HG03432 (cell line): ENCODE measurements at regions not wholly inside any gene's neighbourhood (a gene's known extent, or its start where the extent isn't known, plus 50 kb on each side); places are given as distances from the start of the nearest gene placed in this dataset.
"Not testable (repeated sequence)": the region's sequence is repeated elsewhere in the genome, so short reads cannot be mapped to it uniquely, and the experiment has no call there.

ENCODE experiments used
- ATAC-seq: cut with Tn5 transposase; IDR thresholded peaks from one replicate; pipeline ENCODE4 v1.9.1; 2021; ENCODE audit warnings: mild to moderate bottlenecking, moderate library complexity; ENCODE audit not compliant: unreplicated experiment

DNA sequence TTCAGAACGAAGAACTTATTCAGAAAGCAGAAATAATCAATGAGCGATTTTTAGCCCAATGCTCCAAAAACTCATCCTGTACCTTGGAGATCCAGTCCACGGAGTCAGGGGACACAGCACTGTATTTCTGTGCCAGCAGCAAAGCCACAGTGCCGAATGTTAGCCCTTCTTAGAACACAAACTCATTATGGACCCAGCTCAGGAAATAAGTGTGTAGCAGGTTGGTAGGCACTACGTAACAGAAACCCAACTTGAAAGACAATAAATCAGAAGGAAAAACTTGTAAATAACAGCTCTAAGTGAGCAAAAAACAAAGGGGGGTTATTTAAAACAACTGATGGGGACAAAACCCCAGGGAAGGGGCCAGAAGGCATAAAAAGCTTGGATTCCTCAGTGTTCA is 112.0 kb upstream of the PRSS1 start:
- ATAC-seq = no peak

DNA sequence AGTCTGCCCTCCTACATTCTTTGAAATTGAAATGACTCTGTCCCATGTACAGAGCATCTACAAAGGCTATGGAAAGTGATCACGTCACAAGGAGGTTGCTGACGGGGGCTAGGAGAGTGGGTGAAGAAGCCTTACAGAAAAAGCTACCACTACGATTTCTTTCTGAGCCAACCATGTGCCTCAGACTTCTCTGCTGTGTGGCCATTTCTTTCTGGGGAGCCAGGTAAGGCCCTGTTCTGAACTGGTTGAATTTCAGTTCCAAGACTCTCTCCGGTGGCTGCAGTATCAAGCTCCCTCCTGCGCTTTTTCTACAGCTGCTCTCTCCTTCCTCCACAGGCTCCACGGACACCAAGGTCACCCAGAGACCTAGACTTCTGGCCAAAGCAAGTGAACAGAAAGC is 112.5 kb upstream of the PRSS1 start:
- ATAC-seq = no peak

DNA sequence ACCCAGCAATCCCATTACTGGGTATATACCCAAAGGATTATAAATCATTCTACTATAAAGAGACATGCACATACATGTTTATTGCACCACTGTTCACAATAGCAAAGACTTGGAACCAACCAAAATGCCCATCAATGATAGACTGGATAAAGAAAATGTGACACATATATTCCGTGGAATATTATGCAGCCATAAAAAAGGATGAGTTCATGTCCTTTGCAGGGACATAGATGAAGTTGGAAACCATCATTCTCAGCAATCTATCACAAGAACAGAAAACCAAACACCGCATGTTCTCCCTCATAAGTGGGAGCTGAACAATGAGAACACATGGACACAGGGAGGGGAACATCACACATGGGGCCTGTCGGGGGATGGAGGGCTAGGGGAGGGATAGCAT is 113.2 kb upstream of the PRSS1 start:
- not testable (repeated sequence) for ATAC-seq

DNA sequence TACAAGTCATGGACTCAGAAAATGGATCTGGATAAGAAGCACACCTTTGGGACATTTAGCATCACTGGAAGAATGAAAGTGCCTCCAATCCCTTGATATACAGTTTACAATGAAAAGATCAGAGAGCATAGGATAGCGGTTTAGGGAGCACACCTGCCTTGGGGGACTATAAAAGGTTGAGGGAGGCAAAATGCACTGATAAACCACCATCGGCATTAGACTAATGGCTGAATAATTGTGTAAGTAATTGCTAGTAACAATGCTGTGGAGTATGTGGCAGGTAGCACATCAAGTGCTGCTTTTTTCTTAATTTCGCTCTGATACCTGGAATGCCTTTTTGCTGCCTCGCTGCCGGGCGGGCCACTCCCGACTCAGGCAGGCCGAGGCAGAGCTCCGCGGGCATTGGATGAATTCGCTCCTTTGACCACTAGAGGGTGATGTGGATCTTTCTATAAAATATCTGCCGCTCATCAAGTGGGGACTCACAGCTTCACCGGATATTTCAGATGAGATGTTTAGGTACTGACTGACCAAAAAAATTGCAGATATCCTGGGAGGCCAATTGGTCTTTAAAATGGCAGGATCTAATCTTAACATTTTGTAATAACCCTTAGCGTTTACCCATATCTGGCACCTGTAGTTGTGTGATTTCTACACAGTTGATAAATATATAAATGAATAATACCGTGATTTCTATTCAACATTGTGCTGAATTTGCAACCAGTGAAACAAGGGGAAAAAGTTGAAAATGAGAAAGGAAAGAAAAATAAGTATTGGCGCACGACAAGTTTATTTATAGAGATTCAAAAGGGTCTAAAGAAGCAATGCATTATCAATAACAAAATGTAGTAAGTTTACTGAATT is 116.8 kb upstream of the PRSS1 start:
- peak; percentile 94 for ATAC-seq

DNA sequence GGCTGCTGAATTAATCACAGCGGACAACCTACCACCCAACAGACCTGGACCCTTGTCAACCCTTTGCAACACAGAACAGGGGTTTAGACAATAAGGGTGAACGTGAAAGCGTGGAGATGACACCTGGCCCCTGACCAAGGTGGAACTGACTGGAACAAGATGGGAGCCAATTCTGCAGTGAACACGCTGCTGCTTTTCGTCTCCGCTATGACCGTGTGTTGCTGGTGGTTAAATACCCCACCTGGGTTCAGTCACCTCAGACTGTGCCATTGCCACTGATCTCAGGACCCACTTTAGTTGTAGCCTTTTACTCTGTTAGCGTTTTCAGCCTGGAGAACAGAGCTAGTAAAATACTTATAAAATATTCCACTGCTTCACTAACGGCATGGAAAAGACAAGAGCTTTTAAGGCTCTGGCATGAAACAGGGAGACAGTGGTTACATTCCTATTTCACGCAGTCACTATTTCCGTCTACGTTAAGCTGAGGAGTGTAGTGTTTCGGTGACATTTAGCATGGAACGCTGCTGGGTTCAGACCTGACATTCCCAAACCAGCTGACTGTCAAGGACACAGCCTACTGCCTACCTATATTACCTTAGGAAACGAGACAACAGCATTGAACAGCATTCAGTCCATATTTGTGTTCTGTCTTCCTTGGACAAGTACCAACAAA is 119.5 kb upstream of the PRSS1 start:
- ATAC-seq = no peak

DNA sequence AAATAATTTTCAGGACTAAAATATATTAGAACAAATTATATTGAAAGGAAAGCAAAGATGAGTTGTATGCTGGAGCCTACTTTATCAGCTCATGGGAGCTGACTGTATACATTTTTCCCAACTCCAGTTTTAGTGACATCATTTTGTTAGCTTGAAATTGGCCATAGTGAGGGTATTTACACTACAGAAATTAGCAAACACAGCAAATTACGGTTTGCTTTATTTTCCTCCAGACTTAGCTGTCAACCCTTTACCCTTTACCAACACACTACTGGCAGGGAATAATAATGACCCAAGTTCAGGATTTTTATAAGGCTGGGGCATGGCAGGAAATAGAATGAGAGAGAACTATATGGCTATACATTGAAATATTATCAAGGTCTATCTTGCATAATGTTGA is 120.3 kb upstream of the PRSS1 start:
- no peak for ATAC-seq

DNA sequence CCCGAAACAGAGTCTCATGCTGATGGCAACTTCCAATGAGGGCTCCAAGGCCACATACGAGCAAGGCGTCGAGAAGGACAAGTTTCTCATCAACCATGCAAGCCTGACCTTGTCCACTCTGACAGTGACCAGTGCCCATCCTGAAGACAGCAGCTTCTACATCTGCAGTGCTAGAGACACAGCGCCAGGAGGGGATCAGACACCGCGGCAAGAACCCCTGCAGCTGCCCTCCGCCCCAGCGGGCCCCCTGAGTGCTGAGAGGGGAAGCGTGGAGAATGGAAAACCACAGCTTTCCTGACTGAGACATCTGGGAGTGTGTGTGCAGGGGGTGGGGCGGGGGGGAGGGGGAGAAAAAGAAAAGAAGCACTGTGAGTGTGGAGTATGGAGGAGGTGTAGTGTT is 122.0 kb upstream of the PRSS1 start:
- ATAC-seq = not testable (repeated sequence)

DNA sequence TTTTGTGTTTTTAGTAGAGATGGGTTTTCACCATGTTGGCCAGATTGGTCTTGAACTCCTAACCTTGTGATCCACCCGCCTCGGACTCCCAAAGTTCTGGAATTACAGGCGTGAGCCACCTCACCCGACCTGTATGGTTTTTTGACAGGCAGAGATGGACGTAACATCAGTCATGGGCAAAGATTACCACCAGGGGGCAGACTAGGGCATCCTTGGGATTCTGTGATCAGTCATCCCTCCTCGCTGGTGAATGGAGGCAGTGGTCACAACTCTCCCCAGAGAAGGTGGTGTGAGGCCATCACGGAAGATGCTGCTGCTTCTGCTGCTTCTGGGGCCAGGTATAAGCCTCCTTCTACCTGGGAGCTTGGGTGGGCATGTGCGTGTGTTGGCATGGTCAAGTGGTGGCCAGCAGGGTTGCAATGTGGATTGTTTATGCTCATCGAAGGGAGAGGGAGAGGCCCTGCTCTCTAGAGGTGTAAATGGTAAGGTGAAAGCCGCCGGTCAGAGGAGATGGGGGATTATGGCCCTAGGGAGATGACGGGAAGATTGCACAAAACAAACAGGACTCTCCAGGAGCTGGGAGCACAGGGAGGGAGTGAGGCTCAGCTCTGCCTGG is 122.7 kb upstream of the PRSS1 start:
- peak; percentile 89 for ATAC-seq

DNA sequence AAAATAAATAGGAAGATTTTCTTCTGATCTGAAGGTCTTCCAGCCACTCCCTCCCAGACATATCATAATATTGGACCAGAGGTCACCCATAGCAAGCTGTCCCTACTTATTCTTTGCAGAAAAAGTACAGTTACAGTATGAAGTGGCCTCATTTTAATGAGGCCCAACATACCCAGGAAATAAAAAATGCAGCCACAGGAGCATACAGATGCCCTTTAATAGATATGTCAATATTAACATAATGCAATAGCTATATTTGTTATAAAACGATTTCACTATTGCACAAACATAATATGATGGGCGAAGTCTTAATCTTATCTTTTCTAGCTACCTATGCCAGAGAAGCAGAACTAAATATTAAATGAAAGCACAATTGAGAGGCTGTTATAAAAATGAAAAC is 124.1 kb upstream of the PRSS1 start:
- not testable (repeated sequence) for ATAC-seq

DNA sequence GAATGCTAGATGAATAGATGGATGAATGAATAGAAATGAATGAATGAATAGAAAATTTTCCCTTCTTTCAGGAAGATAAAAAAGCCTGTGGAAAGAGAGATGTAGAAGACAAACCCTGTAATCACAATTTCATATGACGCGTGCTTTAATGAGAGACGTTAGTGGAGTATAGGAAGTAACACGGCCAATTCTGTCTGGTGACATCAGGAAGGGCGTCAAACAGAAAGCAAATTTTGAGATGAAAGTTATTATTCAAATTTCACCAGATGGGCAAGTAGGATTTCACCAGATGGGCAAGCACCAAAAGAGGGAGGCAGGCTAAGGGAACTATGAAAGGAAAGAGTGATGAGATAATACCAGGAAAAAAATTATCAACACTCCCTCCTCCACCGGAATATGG is 128.9 kb upstream of the PRSS1 start:
- no peak for ATAC-seq

DNA sequence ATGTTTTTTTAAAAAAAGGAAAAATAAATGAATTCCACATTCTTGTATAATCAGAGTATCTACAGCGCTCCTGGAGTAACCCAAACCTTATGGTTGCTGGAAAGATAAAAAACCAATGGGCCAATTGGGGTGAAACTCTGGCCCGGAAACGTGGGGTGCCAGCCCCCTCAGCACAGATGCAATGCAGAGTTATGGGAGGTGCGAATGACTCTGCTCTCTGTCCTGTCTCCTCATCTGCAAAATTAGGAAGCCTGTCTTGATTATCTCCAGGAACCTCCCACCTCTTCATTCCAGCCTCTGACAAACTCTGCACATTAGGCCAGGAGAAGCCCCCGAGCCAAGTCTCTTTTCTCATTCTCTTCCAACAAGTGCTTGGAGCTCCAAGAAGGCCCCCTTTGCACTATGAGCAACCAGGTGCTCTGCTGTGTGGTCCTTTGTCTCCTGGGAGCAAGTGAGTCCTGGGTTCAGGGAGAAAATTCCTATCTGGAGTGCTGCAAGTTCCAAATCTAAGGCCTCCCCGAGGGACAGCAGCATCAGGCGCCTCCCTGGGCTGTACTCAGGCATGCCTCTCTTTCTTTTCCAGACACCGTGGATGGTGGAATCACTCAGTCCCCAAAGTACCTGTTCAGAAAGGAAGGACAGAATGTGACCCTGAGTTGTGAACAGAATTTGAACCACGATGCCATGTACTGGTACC is 130.5 kb upstream of the PRSS1 start:
- no peak for ATAC-seq

DNA sequence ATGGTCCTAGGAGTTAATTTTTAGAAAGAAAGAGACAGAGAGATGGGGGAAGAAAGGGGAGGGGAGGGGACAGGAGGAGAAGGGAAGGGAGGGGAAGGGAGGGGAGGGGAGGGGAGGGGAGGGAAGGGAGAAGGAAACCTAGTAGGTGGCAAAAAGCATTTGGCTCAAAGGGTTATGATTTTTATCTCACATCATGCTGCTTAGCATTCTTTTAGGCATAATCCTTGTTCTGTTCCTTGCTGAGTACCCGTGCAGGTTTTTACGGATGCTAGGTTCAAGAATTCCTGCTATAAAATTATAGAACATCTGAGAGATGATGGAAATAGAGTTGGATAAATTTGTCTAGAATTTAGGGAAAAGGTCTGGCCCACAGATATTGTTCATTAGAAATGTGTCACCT is 132.4 kb upstream of the PRSS1 start:
- ATAC-seq = no peak

DNA sequence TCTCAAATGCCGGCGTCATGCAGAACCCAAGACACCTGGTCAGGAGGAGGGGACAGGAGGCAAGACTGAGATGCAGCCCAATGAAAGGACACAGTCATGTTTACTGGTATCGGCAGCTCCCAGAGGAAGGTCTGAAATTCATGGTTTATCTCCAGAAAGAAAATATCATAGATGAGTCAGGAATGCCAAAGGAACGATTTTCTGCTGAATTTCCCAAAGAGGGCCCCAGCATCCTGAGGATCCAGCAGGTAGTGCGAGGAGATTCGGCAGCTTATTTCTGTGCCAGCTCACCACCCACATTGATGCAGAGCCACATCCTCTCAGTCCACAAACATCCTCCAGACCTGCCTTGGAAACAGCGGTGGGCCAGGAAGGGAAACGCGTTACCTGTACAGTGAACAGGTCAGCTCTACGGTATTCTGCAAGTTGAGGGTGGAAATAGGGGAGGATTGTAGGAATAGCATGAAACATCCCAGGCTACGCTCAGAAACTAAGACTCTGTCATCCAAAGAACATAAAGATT is 133.1 kb upstream of the PRSS1 start:
- no peak for ATAC-seq

DNA sequence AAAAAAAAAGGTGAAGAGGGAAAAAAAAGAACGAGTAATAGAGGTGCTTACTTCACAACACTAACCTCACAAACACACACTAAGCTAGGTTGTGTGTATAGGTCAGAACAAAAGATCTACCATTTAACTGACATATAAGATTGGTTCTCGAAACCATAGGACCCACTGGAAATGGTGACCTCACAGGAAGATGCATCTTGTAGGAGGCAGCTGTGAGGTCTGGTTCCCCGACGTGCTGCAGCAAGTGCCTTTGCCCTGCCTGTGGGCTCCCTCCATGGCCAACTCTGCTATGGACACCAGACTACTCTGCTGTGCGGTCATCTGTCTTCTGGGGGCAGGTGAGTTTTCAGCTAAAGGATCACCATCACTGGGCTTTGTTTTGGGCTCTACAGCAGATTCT is 133.8 kb upstream of the PRSS1 start:
- ATAC-seq = no peak

DNA sequence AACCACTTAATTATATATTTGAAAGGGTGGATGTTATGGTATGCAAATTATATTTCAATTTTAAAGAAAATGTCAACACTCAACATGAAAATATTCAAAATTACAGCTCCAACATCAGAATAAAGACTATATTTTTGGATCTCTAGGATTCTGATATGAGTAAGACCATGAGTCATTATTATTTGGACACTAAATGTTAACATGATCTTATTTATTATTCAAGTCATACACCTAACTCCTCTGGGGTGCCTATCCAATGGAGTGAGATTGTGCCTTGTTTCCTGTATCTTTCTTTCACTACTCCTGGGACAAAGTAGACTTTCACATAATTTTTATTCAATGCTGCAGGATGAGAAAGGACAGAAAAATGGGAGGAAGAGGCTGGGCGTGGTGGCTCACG is 135.2 kb upstream of the PRSS1 start:
- ATAC-seq = no peak

DNA sequence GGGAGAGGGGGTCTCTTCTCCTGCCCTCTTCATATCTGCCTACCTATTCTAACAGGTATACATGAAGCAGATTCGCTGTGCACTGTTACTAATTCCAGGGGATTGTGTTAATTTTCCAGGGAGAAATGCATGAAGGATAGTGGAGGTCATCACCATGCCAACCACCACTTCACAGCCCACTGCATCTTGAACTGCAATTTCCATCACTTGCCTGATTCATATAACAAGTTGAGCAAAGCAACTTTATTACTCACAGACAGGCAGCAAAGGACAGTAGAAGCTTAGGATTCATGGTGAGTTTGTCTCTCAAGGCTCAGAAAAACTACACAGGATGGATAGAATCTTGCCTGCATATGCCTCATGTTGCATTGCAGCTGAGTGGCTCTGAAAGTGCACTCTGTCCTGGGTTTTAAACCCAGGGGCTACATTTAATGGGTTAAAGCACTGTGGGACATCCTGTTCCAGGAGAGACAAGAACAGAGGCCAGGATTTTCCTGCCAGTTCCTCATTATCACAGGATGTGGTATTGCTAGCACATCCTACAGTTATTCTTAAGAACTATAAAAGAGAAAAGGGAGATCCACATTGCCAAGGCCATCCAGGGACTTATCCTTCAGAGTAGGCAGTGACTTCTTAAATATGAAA is 136.9 kb upstream of the PRSS1 start:
- no peak for ATAC-seq

DNA sequence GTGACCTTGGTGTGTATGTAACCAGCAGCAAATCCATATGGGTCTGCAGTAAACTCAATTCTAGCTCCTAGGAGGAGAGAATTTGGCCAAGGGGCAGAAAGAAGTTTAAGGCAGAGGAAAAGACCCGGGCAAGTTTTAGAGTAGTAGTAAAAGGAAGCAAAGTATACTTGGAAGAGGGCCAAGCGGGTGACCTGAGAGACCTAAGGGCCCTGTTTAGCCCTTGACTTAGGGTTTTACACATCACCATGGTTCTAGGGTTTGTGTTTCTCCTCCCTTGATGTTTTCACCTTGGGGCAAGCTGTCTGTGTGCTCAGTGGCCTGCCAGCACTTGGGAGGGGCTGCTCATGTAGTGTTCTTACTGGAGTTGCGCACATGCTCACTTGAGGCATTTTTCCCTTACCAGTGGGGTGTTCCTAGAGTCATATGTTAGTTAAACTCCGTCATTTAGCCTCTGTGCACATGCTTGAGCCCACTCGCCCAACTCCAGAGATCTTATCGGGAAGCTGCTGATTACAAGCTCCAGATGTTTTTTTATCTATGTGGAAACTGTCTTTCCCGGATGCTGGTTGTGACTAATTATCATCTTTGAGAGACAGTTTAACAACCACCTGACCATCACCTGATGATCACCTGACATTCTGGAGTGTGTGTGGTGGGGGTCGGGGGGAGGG is 137.6 kb upstream of the PRSS1 start:
- no peak for ATAC-seq

DNA sequence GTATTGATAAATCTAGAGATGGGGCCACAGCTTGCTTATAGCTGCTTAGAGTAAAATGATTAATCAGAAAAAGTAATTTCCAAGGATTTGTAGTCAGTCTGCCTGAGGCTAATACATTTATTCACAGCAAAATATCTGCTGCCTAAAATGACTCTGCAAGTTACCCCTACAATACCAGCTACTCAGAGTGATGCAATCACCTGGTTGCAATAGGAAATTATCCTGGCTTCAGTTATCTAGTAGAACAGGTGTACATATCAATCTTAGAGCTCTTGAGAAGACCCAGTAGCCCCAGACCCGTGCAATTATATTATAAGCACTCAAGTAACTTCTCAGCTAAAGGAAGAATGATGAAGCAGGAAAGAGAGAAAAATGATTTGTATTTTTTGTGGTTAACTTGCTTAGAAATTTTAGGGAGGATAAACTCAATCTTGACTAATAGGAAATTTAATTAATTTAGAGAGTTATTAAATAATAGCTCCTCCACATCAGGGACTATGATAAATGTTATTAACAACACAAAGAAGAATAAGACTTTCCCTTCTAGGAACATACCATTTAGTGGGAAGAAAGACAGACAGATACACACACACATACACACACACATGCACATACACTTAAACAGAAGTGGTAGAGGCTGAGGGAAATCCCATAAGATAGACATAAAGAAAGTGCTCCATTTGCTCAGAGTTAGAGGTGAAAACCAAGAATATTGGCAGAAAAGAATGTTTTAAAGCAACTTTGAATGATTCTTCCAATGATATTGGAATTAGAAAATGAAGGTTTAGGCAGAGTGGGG is 140.4 kb upstream of the PRSS1 start:
- no peak for ATAC-seq

DNA sequence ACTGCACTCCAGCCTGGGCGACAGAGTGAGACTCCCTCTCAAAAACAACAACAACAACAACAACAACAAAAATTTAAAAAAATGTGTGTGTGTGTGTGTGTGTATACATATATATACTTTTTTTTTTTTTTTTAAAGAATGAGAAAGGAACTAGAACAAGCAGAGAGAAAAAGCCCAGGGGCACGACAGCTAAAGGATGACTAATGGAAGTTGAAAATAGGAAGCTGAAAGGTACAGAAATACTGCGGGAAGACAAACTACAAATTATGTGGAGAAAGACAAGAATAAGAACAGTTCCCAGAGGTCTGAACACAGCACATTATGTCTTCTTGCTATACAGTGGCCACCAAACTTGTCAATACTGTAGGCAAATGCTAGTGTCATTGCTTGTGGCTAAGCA is 141.9 kb upstream of the PRSS1 start:
- no peak for ATAC-seq
